HG02943 (cell line): ENCODE measurements at regions not wholly inside any gene's neighbourhood (a gene's known extent, or its start where the extent isn't known, plus 50 kb on each side); places are given as distances from the start of the nearest gene placed in this dataset.
"Not testable (repeated sequence)": the region's sequence is repeated elsewhere in the genome, so short reads cannot be mapped to it uniquely, and the experiment has no call there.

Source experiments
- ATAC-seq: cut with Tn5 transposase; IDR thresholded peaks from one replicate; pipeline ENCODE4 v1.9.1; 2021; ENCODE audit warnings: mild to moderate bottlenecking, low read depth, moderate library complexity; ENCODE audit not compliant: unreplicated experiment

DNA sequence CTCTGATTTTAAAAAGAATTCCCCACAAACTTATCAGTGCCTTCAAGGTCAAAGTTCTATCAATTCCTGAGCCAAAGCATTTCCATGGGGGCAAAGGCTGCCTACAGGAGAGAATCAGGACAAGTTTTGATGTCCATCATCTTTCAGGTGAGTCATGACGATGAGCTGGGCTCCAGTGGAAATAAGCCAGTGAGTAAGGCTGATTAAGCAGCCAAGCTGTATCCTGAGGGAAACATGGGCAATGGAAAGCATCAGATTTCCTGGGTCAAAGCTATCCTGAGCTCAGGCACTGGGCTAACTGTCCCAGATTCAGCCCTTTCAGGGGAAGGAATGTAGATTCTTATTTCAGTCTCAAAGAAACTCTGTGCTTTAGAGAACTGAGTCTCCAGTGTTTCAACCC lies 377.4 kb downstream of the CD109 start:
- no peak for ATAC-seq

DNA sequence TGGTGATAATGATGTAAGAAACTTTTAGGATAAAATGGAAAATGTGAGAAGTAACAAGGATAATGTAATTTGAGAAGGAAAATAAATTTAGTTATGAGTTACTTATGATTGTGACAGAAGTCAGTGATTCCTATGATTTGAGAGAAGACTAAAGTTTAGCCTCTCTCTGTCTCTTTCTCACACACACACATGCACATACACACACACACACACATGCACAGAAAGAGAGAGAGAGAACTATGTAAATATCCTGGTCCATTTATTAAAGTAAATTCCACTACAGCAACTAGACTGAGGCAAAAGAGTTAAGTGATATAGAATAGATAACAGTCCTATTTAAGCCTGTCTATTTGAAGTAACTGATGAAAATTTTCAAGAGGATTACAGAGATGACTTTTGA lies 375.2 kb downstream of the CD109 start:
- ATAC-seq = no peak

DNA sequence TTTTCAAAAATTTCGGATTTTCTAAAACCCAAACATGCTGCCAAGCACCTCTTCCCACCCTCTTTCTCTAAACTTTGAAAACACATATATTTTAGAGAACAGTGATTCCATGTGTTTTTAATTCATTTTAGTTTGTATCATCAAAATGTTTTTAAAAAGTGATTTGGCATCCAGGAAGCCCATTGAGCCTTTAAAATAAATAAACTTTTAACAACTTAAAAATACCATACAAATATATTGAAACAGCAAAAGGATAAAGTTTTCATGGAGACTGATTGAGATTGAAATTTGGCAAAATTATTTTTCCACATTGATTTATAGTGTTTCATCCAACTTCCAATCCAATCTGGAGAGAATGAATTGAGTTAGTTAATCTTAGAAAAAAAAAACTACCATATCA lies 374.7 kb downstream of the CD109 start:
- no peak for ATAC-seq

DNA sequence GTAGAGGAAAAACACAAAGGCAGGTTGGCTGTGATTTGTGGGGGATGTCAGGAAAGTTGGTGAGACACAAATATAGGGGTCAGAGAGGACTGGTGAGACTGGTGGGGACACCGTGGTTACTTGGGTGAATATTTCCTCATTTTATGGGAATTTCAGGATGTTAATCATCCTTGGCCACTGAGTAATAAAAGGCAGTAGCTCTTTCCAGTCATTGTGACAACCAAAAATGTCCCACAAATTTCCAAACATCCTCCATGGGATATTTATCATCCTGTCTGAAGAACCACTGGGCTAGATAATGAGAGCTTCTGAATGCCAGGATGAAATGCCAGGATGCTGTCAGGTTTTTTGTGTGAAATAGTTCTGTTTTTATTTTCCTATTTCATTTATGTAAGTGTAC lies 374.1 kb downstream of the CD109 start:
- ATAC-seq = no peak

DNA sequence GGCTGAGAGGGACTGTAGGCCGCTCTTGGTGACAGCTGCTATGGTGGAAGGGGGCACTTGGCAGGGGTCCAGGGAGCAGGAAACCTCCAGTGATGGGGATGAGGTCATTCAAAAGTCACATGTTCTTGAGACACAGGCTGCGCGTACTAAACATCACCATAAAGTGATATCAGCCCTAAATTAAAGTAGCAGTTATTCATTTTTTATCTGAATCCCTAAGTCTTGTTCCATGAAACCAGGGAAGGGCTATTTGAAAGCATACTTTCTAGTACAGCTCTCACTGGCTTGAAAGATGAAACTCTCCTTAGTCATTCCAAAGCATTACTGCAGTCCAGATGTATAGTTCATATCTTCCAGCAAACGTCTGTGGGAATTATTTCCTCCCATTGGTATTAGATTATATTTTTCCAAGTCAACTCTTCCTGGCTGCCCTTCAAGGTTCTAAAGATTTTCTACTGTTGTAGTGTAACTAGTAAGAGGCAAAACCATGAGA lies 373.1 kb downstream of the CD109 start:
- ATAC-seq = no peak

DNA sequence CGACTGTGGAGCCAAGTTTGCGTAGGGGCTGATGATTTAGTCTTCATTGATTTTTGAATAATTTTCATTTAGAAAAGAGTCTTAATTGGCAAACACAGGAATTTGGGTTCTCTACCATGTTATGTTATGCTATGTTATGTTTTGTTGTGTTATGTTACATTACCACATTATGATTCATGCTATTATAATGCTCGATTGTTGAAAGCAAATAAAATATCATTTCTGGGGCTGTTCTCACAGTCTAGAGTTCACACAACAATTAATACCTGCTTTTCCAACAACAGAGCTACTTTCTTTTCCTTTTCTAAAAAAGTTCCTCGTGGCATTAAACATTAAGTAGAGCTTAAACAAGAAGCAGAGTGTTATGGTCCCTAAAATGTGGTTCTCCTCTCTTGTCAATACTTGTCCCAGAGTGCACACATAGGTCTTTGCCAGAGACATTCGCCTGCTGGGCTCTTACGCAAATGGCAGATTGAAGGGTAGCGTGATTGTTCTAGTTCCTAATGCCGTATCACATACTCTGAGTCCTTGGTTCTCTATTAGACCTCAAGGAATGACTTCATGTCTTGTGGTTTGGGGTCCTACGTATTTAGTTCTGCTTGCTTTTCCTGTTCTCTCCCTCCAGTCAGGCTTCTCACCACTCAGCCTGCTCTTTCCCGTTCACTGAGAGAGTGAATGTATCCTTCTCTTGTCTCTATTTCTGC lies 370.3 kb downstream of the CD109 start:
- ATAC-seq = no peak

DNA sequence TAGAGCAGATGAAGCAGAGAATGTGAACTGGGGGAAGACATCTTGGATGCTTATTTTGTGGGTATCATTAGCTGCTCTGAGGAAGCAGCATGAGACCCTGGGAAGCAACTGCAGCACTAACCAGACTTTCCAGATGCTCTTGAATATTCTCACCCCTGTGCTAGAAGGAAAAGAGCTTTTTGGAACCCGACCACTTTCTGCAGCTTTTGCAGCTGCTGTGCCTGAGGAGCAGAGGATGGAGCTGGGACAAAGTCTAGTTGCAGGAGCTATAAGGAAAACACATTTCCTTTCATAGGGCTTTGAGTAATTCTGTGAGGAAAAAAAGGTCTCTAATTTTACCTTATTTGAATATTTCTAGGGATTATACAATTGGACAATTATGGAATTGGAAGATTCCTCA lies 369.7 kb downstream of the CD109 start:
- no peak for ATAC-seq

DNA sequence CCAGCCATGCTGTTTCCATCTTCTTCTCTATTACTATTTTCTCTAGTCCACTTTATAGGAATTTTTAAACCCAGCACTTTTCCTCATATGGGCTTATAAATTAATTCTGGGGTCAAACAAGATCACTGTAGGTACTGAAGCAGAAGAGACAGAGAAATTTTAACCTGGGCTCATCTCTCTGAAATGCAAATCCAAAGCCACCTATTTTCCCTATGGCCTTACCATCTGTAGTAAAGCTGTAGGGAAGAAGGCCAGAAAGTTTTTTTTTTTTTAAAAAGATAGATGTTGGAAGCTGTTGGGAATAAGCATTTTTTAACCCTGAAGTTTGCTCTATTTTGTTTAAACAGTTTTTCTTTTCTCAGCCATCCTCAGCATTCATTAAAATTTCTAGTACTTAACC lies 367.4 kb downstream of the CD109 start:
- no peak for ATAC-seq

DNA sequence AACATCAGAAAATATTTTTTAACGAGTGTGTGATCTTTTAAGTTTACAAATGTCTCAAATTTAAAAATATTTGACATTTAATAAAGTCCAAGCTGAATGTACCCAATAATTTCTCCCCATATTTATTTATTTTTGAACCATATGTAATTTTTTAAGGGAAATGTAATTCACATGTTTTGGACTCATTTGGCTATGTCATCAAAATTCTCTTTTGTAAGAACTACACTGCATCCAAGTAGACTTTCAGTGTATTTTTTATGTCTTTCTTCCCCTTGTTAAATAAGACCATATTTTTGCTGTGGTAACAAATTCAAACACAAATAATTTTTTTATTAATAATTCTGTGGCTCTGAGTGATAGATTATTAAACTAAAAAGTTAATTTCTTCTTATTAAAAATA lies 365.2 kb downstream of the CD109 start:
- no peak for ATAC-seq

DNA sequence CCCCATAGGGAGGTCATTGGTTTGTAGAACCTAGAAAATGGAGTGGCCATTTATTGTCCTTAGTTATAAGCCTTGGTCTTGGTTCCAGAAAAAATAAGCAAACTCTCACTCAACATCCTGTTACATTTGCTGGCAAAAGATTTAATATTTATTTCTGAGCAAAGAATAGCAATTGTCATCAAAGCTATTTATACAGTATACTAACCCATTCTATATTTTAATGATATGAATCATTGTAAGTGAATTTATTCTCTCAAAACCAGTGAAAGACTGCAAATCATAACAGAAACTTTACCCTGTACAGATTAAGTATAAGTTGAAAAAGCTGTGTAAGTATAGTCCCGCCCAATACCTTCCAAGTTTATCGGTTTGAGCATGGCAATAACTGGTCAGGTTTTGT lies 364.4 kb downstream of the CD109 start:
- no peak for ATAC-seq

DNA sequence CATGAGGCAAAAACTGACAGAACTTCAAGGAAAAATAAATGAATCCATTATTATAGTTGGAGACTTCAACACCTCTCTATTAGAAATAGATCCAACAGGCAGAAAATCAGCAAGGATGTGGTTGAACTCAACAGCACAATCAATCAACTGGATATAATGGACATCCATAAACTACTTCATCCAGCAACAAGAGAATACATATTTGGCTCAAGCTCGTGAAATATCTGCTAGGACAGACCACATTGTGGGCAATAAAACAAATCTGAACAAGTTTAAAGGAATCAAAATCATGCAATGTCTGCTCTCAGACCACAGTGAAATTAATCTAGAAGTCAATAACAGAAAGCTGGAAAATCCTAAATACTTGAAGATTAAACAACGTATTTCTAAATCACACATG lies 362.6 kb downstream of the CD109 start:
- ATAC-seq = no peak

DNA sequence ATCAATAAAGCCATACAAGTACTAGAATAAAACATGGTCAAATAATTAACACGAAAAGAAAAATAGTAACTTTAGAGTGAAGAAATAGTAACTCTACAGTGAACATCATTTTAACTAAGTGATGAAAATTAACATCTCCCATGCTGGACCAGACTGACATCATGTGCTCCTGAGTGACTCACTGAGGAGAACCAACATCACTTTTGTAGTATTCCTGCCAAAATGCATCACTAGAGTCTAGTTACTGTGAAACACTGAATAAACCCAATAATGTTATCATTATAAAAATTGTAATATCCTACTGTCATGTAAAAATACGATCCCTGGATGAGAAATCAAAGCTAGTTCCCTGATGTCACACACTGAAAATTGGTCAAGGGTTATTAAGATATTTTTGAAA lies 361.3 kb downstream of the CD109 start:
- no peak for ATAC-seq

DNA sequence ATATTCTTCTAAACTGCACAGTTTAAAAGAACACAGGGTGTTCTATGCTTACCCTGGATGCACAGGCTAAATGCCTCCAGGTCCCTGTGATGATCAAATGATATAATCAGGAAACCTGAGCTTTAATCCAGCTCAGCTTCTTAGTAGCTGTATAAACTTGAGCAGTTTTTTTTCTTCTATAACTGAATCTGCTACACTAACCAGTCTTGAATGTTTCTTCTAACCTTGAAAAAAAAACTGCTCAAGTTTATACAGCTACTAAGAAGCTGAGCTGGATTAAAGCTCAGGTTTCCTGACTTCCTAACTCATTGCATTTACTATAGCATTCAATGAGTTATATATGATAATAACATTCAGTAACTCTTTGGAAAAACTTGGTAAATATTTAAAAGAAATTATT lies 358.2 kb downstream of the CD109 start:
- ATAC-seq = no peak

DNA sequence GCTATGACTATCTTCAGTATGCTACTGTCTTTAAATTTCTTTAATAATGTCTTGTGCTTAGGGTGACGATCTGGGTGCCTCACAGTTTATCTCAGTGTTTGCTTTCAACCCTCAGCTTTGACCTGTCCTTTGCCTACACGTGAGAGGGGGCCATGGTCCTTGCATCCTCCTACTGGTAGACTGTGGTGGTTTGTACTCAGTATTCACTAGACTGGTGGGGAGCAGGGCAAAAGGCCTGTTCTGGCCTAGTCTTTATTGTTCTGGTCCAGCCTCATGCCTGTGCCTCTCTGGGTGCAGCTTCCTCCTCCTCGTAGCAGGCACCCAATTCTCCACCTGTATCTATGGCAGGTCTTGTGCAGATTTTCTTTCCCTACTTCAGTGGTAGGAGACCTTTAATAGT lies 354.9 kb downstream of the CD109 start:
- no peak for ATAC-seq

DNA sequence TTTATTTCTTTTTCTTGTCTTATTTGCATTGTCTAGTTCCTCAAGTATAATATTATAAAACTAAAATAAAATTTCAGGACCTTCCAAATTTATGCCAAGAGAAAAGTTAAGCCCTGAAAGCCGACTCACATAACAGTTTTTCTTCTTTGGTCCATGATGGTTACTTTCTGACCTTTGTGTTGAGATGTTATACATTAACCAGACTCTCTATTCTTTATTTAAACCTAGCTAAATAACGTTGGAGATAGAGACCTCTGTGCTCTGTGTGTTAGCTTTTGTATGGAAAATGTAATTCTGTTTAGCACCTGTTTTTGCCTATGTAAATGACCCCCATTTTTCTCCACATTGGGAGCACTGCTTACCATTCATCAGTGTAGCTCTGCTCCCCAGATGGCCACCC lies 352.4 kb downstream of the CD109 start:
- ATAC-seq = no peak

DNA sequence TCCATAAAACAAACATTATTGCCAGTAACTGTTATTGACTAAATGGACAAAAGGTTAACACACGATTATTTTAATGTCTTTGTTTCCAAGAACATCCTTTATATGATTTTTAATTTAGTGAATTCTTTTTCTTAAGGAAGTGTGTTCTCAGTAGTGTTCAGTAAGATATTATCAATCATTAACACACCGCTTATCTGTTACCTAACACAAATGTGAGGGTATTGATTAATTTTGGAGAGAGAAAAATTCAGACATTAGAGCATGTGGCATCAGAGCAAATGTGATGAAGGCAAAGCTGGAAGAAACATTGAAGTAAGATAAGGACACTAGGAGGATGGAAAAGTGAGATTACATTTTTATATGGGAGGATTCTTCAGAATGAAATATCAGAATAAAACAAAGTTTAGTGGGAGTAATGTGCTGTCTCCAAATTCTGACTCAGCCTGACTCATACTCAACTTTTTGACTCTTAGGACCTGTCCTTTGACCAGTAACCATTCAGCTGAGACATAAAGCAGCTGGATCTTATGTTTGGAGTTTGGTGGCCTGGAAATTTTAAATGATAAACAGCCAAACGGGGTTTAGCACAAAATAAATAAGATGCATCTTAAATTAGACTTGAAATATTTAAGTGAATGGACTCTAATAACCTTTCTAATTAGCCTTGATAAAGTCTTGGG lies 348.6 kb downstream of the CD109 start:
- no peak for ATAC-seq

DNA sequence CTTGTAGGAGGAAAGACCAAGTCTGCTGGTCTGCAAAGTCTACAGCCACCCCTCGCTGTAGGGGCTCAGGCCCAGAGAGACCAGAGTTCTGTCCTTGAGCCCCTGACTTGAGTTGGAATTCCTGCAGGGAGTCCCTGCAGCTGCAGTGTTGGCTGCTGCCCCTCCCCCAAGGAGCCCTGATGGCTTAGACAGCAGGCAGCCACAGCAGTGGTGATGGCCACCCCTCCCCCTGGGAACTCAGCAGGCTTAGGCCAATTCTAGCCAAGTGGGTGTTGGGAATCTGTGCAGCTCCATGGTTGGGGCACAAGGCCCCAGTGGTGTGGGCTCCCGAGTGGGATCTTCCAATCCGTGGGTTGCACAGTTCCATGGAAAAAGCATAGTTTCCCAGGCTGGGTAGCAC lies 345.4 kb downstream of the CD109 start:
- ATAC-seq = no peak

DNA sequence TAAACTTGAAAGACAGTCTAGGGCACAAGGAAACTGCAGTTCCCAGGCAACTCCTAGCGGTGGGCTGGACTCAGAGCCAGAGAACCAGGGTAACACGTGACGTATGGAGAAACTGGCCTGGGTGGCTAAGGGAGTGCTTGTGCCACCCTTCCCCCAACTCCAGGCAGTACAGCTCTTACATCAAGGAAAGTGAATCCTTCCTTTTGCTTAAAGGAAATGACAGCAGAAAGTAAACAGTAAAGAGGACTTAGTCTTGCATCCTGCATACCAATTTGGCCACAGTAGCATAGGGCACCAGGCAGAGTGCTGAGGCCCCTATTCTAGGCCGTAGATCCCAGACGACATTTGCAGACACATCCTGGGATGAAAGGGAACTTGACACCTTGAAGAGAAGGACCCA lies 322.8 kb downstream of the CD109 start:
- no peak for ATAC-seq

DNA sequence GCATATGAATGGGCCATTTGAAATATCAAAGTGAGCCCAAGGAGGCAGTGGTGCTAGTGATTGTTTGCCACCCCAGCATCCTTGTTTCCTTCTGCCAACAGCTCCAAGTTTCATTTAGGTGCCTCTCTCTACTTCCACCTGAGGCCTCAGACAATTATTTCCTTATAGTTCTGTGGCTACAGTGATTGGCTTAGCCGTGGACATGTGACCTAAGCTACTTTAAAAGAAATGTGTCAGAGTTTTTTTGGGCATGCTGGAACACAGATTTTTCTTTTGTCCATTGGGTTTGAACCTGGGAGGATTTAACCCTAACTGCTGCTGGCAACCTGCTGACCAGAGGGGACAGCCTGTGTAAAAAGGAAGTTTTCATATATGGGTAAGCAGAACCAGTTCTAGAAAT lies 319.4 kb downstream of the CD109 start:
- no peak for ATAC-seq

DNA sequence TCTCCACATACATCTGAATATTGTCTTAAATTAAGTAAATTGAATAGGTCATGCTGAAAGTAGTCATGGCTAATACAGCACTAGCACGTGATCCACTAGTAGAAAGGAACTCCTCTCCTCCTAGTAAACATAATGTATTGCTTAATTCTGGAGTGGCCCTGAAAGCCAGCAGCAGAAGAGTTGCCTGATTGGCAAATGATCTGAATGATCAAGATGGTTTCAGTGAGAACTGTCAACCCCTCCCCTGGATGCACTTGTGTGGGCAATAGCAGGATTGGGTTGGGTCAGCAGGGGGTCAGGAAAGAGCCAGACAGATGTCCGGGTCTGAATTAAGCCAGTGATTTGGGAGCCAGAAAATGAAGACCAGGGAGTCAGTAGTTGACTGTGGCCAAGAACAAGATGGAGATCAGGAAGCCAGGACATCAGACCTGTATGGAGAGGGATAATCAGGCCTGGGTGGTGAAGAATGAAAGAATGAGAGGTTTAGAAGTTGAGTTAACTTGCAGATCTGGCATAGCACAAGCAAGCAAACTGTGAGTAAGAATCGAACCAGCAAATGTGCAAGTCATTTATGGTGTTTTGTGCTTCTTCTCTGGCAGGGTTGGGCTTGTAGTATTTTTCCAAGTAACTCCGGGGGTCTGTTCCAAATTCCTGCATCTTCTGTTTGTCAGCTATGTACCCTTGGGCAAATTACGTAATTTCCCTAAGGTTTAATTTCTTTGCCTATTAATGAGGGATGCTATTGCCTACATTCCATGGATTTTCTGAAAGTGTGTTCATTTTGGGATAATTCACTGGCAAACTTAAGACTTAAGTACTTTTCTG lies 304.9 kb downstream of the CD109 start:
- ATAC-seq = no peak

DNA sequence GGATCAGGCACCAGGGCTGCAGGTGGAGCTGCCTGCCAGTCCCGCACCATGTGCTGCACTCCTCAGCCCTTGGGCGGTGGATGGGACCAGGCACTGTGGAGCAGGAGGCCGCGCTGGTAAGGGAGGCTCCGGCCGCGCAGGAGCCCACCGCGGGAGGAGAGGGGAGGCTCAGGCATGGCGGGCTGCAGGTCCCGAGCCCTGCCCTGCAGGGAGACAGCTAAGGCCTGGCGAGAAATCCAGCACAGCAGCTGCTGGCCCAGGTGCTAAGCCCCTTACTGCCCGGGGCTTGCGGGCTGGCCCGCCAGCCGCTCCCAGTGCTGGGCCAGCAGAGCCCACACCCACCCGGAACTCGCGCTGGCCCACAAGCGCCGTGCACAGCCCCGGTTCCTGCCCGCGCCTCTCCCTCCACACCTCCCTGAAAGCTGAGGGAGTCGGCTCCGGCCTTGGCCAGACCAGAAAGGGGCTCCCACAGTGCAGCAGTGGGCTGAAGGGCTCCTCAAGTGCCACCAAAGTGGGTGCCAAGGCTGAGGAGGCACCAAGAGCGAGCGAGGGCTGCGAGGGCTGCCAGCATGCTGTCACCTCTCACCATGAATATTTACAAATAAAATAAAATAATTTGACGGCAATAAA lies 294.7 kb downstream of the CD109 start:
- not testable (repeated sequence) for ATAC-seq
